IPS-20b (cell line): ENCODE measurements at regions not wholly inside any gene's neighbourhood (a gene's known extent, or its start where the extent isn't known, plus 50 kb on each side); places are given as distances from the start of the nearest gene placed in this dataset.

ENCODE experiments used
- H3K27ac ChIP-seq: one replicate; pipeline ENCODE4 v1.5.1; 2013; ENCODE audit warnings: low read length
- H3K27me3 ChIP-seq: 2 replicates; pipeline ENCODE4 v1.6.1; 2013; ENCODE audit warnings: mild to moderate bottlenecking, low read length, inconsistent platforms; ENCODE audit not compliant: insufficient read depth
- H3K36me3 ChIP-seq: 2 replicates; pipeline ENCODE4 v1.6.1; 2013; ENCODE audit warnings: low read depth, mild to moderate bottlenecking, inconsistent platforms, low read length, moderate library complexity; ENCODE audit not compliant: insufficient read depth
- H3K4me1 ChIP-seq: 2 replicates; pipeline ENCODE4 v1.6.1; 2013; ENCODE audit warnings: mild to moderate bottlenecking, control low read depth, inconsistent platforms, low read length, moderate library complexity; ENCODE audit not compliant: insufficient read depth
- H3K4me3 ChIP-seq: 2 replicates; pipeline ENCODE4 v1.5.1; 2013; ENCODE audit warnings: mild to moderate bottlenecking, low read length, inconsistent platforms
- H3K9ac ChIP-seq: 2 replicates; pipeline ENCODE4 v1.6.1; 2013; ENCODE audit warnings: low read depth, mild to moderate bottlenecking, inconsistent platforms, low read length, moderate library complexity
- H3K9me3 ChIP-seq: 2 replicates; pipeline ENCODE4 v1.6.1; 2013; ENCODE audit warnings: mild to moderate bottlenecking, low read depth, low read length, inconsistent platforms; ENCODE audit not compliant: insufficient read depth

- H3K27ac ChIP-seq: no peak overlapping the region
- no peaks in the 10 kb centered on the region for H3K9me3 ChIP-seq
- no peaks in the 10 kb centered on the region for H3K36me3 ChIP-seq
- no peak overlapping the region for H3K9ac ChIP-seq
- H3K4me3 ChIP-seq: no peak overlapping the region
- H3K27me3 ChIP-seq: no peaks in the 10 kb centered on the region
- H3K4me1 ChIP-seq: 0 out of 2 replicates have a peak, but pooled peaks cover 3% of the 10 kb centered on the region
Observed at GRCh38 chr14:87461704-87462103, 531.3 kb downstream of the GALC start.

- no peaks in the 10 kb centered on the region for H3K9me3 ChIP-seq
- 0 out of 2 replicates have a peak, but pooled peaks cover 3% of the 10 kb centered on the region for H3K4me1 ChIP-seq
- no peak overlapping the region for H3K4me3 ChIP-seq
- H3K36me3 ChIP-seq: no peaks in the 10 kb centered on the region
- no peak overlapping the region for H3K27ac ChIP-seq
- H3K27me3 ChIP-seq: no peaks in the 10 kb centered on the region
- H3K9ac ChIP-seq: no peak overlapping the region
Observed at GRCh38 chr14:87457720-87458119, 535.3 kb downstream of the GALC start.

- Histone ChIP-seq H3K4me1 (no peaks in the 10 kb centered on the region), H3K9me3 (no peaks in the 10 kb centered on the region), H3K27me3 (no peaks in the 10 kb centered on the region), H3K36me3 (no peaks in the 10 kb centered on the region), H3K27ac (no peak overlapping the region), H3K4me3 (no peak overlapping the region), H3K9ac (no peak overlapping the region)
Observed at GRCh38 chr14:87450193-87450592, 542.8 kb downstream of the GALC start.

- Histone ChIP-seq H3K9ac (no peak overlapping the region), H3K36me3 (no peaks in the 10 kb centered on the region), H3K27me3 (no peaks in the 10 kb centered on the region), H3K9me3 (no peaks in the 10 kb centered on the region), H3K4me1 (no peaks in the 10 kb centered on the region), H3K4me3 (no peak overlapping the region), H3K27ac (no peak overlapping the region)
Observed at GRCh38 chr14:87449016-87449415, 544.0 kb downstream of the GALC start.

- H3K9me3 ChIP-seq: no peaks in the 10 kb centered on the region
- H3K36me3 ChIP-seq: no peaks in the 10 kb centered on the region
- H3K27me3 ChIP-seq: no peaks in the 10 kb centered on the region
- H3K4me3 ChIP-seq: no peak overlapping the region
- no peaks in the 10 kb centered on the region for H3K4me1 ChIP-seq
- no peak overlapping the region for H3K27ac ChIP-seq
- no peak overlapping the region for H3K9ac ChIP-seq
Observed at GRCh38 chr14:87443787-87444186, 549.2 kb downstream of the GALC start.

- H3K9ac ChIP-seq: no peak overlapping the region
- H3K4me3 ChIP-seq: no peak overlapping the region
- H3K27me3 ChIP-seq: no peaks in the 10 kb centered on the region
- H3K4me1 ChIP-seq: no peaks in the 10 kb centered on the region
- no peaks in the 10 kb centered on the region for H3K36me3 ChIP-seq
- no peaks in the 10 kb centered on the region for H3K9me3 ChIP-seq
- no peak overlapping the region for H3K27ac ChIP-seq
Observed at GRCh38 chr14:87443039-87443438, 549.9 kb downstream of the GALC start.

- Histone ChIP-seq H3K4me1 (peaks cover 6% of the 10 kb centered on the region; the same call in 1 of the 2 replicates), H3K27ac (no peak overlapping the region), H3K36me3 (no peaks in the 10 kb centered on the region), H3K27me3 (no peaks in the 10 kb centered on the region), H3K4me3 (no peak overlapping the region), H3K9me3 (no peaks in the 10 kb centered on the region), H3K9ac (no peak overlapping the region)
Observed at GRCh38 chr14:87437158-87437557, 555.8 kb downstream of the GALC start.

GRCh38 chr14:87434680-87435079 lies 558.3 kb downstream of the GALC start:
- no peaks in the 10 kb centered on the region for H3K27me3 ChIP-seq
- no peak overlapping the region for H3K27ac ChIP-seq
- no peaks in the 10 kb centered on the region for H3K36me3 ChIP-seq
- no peak overlapping the region for H3K4me3 ChIP-seq
- no peak overlapping the region for H3K9ac ChIP-seq
- H3K4me1 ChIP-seq: peaks cover 6% of the 10 kb centered on the region; the same call in 1 of the 2 replicates
- no peaks in the 10 kb centered on the region for H3K9me3 ChIP-seq

GRCh38 chr14:87434011-87434410 lies 559.0 kb downstream of the GALC start:
- no peak overlapping the region for H3K27ac ChIP-seq
- no peaks in the 10 kb centered on the region for H3K36me3 ChIP-seq
- no peak overlapping the region for H3K9ac ChIP-seq
- peaks cover 6% of the 10 kb centered on the region; the same call in 1 of the 2 replicates for H3K4me1 ChIP-seq
- no peaks in the 10 kb centered on the region for H3K9me3 ChIP-seq
- no peaks in the 10 kb centered on the region for H3K27me3 ChIP-seq
- H3K4me3 ChIP-seq: no peak overlapping the region

- Histone ChIP-seq H3K27me3 (no peaks in the 10 kb centered on the region), H3K4me1 (peaks cover 6% of the 10 kb centered on the region; the same call in 1 of the 2 replicates), H3K27ac (no peak overlapping the region)
Observed at GRCh38 chr14:87432698-87433097, 560.3 kb downstream of the GALC start.

GRCh38 chr14:87430810-87431209 lies 562.2 kb downstream of the GALC start:
- no peak overlapping the region for H3K4me3 ChIP-seq
- no peak overlapping the region for H3K27ac ChIP-seq
- H3K36me3 ChIP-seq: no peaks in the 10 kb centered on the region
- no peak overlapping the region for H3K9ac ChIP-seq
- H3K27me3 ChIP-seq: no peaks in the 10 kb centered on the region
- H3K4me1 ChIP-seq: peaks cover 3% of the 10 kb centered on the region; the same call in 1 of the 2 replicates
- no peaks in the 10 kb centered on the region for H3K9me3 ChIP-seq

More at GRCh38 chr14:87432698-87433097, 560.3 kb downstream of the GALC start:
- no peak overlapping the region for H3K9ac ChIP-seq
- no peak overlapping the region for H3K4me3 ChIP-seq
- H3K36me3 ChIP-seq: no peaks in the 10 kb centered on the region
- no peaks in the 10 kb centered on the region for H3K9me3 ChIP-seq

GRCh38 chr14:87430214-87430613 lies 562.8 kb downstream of the GALC start:
- H3K4me3 ChIP-seq: no peak overlapping the region
- H3K27me3 ChIP-seq: no peaks in the 10 kb centered on the region
- no peaks in the 10 kb centered on the region for H3K36me3 ChIP-seq
- peaks cover 3% of the 10 kb centered on the region; the same call in 1 of the 2 replicates for H3K4me1 ChIP-seq
- no peak overlapping the region for H3K27ac ChIP-seq
- no peaks in the 10 kb centered on the region for H3K9me3 ChIP-seq
- no peak overlapping the region for H3K9ac ChIP-seq
